GM13976 (cell line): ENCODE measurements at regions not wholly inside any gene's neighbourhood (a gene's known extent, or its start where the extent isn't known, plus 50 kb on each side); places are given as distances from the start of the nearest gene placed in this dataset.

Experiments
- DNase-seq: peaks from one replicate; pipeline ENCODE4 v3.0.0; 2012; ENCODE audit warnings: low spot score
- CTCF ChIP-seq: IDR thresholded peaks from 2 replicates; pipeline ENCODE4 v1.5.1; 2012; ENCODE audit warnings: borderline replicate concordance, mild to moderate bottlenecking; ENCODE audit not compliant: insufficient read depth; ENCODE audit errors: extremely low read depth, missing control alignments, control extremely low read depth
- in situ Hi-C: fragments of 300-500 bp; cut with MboI; formaldehyde crosslinking; loops from one replicate; pipeline ENCODE4 v1.12.0; 2022; ENCODE audit warnings: low sequenced_read_pairs, mixed read lengths, inconsistent platforms; ENCODE audit not compliant: unreplicated experiment

GRCh38 chr7:51679358-51679757, 362.7 kb upstream of the COBL start:
- no peak for DNase-seq
- in situ Hi-C loops = no loop called here
- TF ChIP-seq CTCF = no peak

GRCh38 chr7:51666751-51667150, 350.1 kb upstream of the COBL start:
- in situ Hi-C loops = no loop called here
- no peak for DNase-seq
- TF ChIP-seq CTCF = no peak

GRCh38 chr7:51666266-51666665, 349.7 kb upstream of the COBL start:
- no peak for TF ChIP-seq CTCF
- no peak for DNase-seq
- in situ Hi-C loops = no loop called here

- TF ChIP-seq CTCF = no peak
- in situ Hi-C loops = no loop called here
- no peak for DNase-seq
These were observed 348.6 kb upstream of the COBL start for GRCh38 chr7:51665045-51665780.

- in situ Hi-C loops = no loop called here
- DNase-seq = no peak
- TF ChIP-seq CTCF = no peak
These were observed 343.9 kb upstream of the COBL start for GRCh38 chr7:51660516-51660915.

GRCh38 chr7:51658684-51659083, 342.1 kb upstream of the COBL start:
- in situ Hi-C loops = no loop called here
- no peak for DNase-seq
- no peak for TF ChIP-seq CTCF

GRCh38 chr7:51647931-51648351, 331.3 kb upstream of the COBL start:
- in situ Hi-C loops = no loop called here
- no peak for DNase-seq
- no peak for TF ChIP-seq CTCF
